ENCODE measurements at regions not wholly inside any gene's neighbourhood (a gene's known extent, or its start where the extent isn't known, plus 50 kb on each side); places are given as distances from the start of the nearest gene placed in this dataset.

- no peak for DNase-seq
These were observed 525.9 kb downstream of the FGF9 start for GRCh38 chr13:22196777-22197176.

- no peak for DNase-seq
These were observed 527.1 kb downstream of the FGF9 start for GRCh38 chr13:22198001-22198400.

GRCh38 chr13:22198641-22199217 is 527.9 kb downstream of the FGF9 start:
- no peak for DNase-seq

GRCh38 chr13:22200440-22200839 is 529.6 kb downstream of the FGF9 start:
- no peak for DNase-seq

GRCh38 chr13:22201375-22201925 is 530.6 kb downstream of the FGF9 start:
- no peak for DNase-seq

GRCh38 chr13:22210134-22210930 is 539.5 kb downstream of the FGF9 start:
- no peak for DNase-seq

- DNase-seq = no peak
These were observed 541.0 kb downstream of the FGF9 start for GRCh38 chr13:22211876-22212275.

DNA sequence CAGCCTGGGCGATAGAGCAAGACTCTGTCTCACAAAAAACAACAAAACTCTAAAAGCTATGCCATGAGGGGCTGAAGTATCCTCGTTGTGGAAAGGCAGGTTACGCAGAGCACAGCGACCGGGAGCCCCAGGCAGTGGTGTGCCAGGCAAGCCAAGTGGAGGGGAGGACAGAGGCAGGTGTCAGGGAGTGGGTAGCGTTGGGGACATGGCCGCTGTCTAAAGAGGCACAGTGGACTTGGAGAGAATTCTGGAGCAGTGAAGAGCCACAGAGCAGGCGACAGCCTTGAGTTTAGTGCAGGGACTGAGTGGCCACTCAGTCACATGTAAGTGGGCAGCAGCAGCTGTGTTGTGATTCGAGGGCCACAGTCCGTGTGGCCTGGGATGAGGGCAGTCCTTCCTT is 541.7 kb downstream of the FGF9 start:
- no peak for DNase-seq

DNA sequence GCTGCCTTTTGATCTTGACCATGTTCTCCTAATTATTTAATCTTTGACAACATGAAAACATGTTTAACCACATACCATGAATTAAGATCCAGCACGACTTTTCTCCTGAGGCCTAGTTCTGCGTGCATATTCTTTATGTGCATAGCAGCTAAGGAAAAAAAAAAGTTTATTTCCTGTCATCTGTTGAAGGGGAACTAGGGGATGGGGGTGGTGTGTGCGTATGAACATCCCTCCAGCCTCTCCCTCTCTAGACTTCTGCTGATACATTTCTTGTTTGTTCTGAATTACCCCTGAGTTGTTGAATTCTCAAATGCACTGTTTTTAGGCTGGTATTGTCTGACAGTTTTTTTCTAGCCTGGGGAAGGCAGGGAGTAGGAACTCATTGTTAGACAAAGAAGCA is 543.3 kb downstream of the FGF9 start:
- peak; percentile 74 for DNase-seq

DNA sequence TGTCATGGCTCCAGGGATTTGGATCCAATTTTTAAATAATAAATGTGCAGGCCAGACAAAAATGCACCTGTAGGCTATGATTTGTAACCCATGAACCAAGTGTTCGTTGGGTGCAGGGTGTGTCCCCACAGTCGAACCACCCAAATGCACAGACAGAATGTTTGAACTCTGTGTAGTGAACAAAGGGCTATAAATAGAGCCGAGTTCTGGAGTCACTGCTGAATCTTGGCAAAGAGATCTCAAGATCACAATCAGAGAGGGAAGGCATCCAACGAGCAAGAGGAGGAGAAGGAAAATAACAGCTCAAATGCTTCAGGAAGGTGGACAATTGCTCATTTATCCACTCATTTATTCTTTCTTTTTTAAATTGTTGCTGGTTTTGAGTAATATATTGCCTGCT is 547.9 kb downstream of the FGF9 start:
- no peak for DNase-seq

- no peak for DNase-seq
These were observed 548.8 kb downstream of the FGF9 start for GRCh38 chr13:22219709-22220108.

DNA sequence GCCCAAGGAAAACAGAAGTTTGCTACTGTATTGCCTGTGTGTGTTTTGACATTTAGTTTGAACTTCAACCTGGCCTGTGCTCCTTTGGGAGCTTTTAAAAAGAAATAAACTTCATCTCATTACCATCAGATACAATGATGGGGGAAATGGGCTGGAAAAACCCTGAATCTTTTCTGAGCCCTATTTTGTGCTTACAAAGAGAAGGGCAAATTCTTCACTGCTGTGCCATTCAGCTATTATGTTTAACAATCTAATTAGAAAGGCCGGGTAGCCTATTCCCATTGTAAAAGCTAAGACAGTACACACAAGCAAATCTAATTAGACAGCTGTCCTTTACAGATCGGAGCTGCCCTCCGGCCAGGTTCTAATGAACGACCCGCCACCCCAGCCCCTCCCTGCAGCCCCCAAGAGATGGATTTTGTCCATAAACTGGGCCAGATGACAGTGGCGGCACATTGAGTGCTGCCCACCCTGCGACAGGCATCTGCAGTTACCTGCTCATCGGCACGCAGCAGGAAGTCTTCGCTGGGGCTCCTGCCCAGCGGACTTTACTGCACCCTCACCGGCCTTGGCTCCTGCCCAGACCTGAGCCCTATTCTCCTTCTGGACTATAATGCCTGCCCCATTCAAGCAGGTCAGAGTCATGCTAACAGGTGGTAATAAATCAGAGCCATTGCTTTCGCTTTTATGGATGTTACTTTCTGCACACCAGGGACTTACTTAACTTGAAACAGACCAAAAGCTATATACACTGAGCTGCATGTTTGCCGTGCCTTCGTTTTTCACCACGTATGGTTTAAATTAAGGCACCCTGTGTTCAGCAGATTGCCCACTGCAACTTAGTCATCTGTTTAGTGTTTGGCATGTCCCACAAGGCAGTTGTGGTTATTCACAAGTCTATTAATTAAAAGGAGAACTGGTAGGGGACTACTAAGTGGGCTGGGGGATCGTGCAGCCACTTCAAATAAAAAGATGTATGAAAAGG is 549.6 kb downstream of the FGF9 start:
- no peak for DNase-seq

- DNase-seq = no peak
These were observed 552.5 kb downstream of the FGF9 start for GRCh38 chr13:22223411-22223810.

DNA sequence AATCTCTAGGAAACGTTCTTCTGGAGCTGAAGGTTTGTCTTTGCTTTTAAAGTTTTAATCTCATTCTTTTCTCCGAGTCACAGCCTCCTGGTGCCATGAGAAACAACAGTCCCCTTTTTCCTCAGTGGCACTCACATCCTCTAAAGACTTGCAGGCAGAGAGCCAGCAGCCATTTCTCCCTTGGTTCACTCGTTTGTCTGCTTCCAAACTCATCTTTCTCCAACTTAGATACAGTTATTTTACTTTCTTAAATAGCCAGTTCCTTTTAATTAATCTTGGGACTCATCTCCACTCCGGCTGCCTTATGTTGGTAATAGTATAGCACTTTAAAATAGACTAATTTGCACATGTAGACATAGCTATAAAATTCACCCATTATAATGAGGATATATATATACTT is 555.2 kb downstream of the FGF9 start:
- DNase-seq = no peak

DNA sequence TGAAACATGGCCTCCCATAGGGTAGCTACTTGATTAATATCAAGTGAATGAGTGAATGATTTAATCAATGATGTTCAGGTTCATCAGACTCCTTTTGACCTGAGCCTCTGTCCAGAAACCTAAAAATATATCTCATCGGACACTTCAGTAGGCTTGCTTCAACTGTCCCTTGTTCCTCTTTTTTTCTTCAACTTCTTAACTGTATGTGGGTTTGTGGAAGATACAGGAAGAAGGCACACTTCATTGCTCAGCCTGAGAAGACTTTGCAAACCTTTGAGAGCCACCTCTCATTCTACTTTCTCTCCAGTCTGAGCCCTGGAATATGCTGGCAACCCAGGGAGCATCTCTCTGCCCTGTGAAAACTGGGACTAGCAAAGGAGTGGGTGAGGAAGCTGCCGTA is 557.0 kb downstream of the FGF9 start:
- DNase-seq = peak; percentile 15

GRCh38 chr13:22229916-22230315 is 559.0 kb downstream of the FGF9 start:
- DNase-seq = no peak

GRCh38 chr13:22232186-22232585 is 561.3 kb downstream of the FGF9 start:
- DNase-seq = no peak

DNA sequence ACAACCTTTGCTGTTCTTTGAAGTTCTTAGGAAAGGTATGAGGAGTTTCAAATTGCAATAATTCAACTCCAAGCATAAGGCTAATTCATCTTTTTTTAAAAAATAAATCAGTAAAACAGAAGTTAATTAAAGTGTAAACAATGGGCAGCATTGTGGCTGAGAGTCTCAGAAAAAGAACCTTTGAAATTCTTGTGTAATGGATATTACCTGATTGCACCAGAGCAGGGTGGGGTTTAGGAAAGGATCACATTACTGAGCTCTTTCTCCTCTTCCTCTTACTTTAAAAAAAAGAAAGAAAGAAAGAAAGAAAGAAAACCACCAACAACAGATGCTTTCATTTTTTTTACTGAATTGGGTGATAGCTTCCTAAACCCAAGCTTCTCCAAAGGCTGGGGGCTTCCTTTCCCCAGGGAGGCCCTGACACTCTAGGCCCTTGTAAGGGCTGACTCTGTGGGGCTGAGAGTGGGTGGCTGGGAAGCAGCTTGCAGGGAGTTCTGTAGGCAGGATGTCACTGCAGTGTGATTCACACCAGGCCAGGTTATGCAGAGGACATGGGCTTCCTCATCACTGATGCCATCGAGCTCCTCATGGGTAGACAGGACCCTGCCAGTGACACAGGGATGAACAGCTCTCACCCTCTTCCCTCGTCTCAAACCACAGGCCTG is 564.5 kb downstream of the FGF9 start:
- DNase-seq = no peak

DNA sequence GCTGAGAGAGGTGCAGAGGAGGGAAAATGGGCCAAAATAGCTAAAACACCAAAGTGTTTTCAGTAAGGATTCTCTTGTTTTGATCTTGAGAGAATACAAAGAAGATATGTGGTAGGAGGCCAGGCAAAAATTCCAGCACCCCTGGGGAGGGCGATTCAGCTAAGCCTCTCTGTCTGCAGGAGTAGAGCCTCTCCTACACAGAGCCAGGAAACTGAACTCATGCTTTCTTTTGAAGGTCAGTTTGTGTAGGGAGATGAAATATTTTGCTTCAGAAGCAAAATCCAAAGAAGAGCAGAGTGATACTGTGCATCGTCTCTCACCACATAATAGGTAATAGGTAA is 565.0 kb downstream of the FGF9 start:
- no peak for DNase-seq

DNA sequence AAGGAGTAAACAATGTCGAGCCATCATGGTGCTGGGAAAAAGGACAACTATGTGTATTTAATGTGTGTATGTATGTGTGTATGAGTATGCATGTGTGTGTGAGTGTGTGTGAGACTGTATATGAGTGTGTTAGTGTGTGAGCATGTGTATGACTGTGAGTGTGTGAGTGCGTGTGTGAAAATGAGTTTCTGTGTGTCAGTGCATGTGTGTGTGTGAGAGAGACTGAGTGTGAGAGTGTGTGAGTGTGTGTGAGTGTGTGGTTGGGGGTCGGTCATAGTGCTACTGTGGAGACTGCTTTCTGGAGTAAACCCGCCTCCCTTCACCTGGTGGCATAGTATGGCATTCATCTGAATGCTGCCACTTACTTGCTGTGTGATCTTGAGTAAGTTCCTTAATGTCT is 567.4 kb downstream of the FGF9 start:
- DNase-seq = no peak

DNA sequence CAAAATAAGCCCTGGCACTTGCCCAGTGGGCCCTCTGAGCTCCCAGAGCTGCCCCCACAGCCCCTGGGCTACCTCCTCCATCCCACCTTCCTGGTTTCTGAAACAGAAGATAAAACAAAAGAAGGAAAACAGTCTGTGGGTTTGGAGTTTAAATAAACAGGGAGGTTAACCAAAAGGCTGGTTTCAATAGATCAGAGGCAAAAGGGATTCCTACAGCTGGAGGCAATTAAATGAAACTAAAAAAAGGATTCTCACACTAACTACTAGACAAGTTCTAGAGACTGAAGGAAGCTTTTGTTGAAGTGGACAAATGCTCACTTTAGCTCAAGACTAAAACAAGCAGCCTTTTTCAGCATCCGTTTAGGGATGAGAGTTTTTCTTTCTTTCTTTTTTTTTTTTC is 569.8 kb downstream of the FGF9 start:
- no peak for DNase-seq

GRCh38 chr13:22243469-22244163 is 572.7 kb downstream of the FGF9 start:
- DNase-seq = no peak

Data from KG1 (cell line).